Liver (tissue), 8 donors: ENCODE measurements at regions not wholly inside any gene's neighbourhood (a gene's known extent, or its start where the extent isn't known, plus 50 kb on each side); places are given as distances from the start of the nearest gene placed in this dataset.

Experiments used
- DNase-seq: peaks from one replicate; pipeline ENCODE4 v3.0.0-alpha.2; 2017; ENCODE audit warnings: low spot score
- H3K27ac ChIP-seq, 2 donors: one replicate each; pipeline ENCODE4 v1.7.0; 2013; ENCODE audit warnings: inconsistent platforms in 2 of 2, low read length in 2 of 2, control low read depth in 1 of 2, low read depth in 1 of 2, mild to moderate bottlenecking in 1 of 2
- H3K27me3 ChIP-seq, 4 donors: one replicate each; pipeline versions ENCODE4 v1.6.1 to v1.7.0; 2013; ENCODE audit warnings: low read length in 3 of 4, inconsistent platforms in 1 of 4, mild to moderate bottlenecking in 1 of 4, moderate library complexity in 1 of 4; ENCODE audit not compliant: control insufficient read depth in 4 of 4, insufficient read depth in 4 of 4
- H3K36me3 ChIP-seq, 4 donors: one replicate each; pipeline versions ENCODE4 v1.6.1 to v1.7.0; 2013; ENCODE audit warnings: low read length in 3 of 4, mild to moderate bottlenecking in 3 of 4, low read depth in 1 of 4, moderate library complexity in 1 of 4; ENCODE audit not compliant: control insufficient read depth in 4 of 4, insufficient read depth in 3 of 4
- H3K4me1 ChIP-seq, 4 donors: one replicate each; pipeline versions ENCODE4 v1.6.1 to v1.7.0; 2013; ENCODE audit warnings: low read length in 3 of 4, mild to moderate bottlenecking in 3 of 4, moderate library complexity in 1 of 4; ENCODE audit not compliant: control insufficient read depth in 4 of 4, insufficient read depth in 4 of 4
- H3K4me3 ChIP-seq, 3 donors: one replicate each; pipeline versions ENCODE4 v1.6.1 to v1.7.0; 2013; ENCODE audit warnings: low read length in 3 of 3, control low read depth in 1 of 3, low read depth in 1 of 3, mild to moderate bottlenecking in 1 of 3
- H3K9ac ChIP-seq, 2 donors: one replicate each; pipeline ENCODE4 v1.7.0; 2013; ENCODE audit warnings: low read length in 2 of 2, mild to moderate bottlenecking in 2 of 2, moderate library complexity in 2 of 2, control low read depth in 1 of 2, low read depth in 1 of 2
- H3K9me3 ChIP-seq, 4 donors: one replicate each; pipeline versions ENCODE4 v1.6.1 to v1.7.0; 2013; ENCODE audit warnings: low read length in 3 of 4; ENCODE audit not compliant: control insufficient read depth in 4 of 4
- EGR1 ChIP-seq, 2 donors: IDR thresholded peaks; 2 replicates each; pipeline ENCODE4 v1.6.1; 2016 to 2018; ENCODE audit warnings: antibody characterized with exemption in 2 of 2, low read depth in 2 of 2
- FOXA1 ChIP-seq: IDR thresholded peaks from 2 replicates; pipeline ENCODE4 v1.6.1; 2016; ENCODE audit warnings: antibody characterized with exemption
- FOXA2 ChIP-seq: IDR thresholded peaks from 2 replicates; pipeline ENCODE4 v1.6.1; 2016; ENCODE audit warnings: antibody characterized with exemption
- GABPA ChIP-seq, 2 donors: IDR thresholded peaks in 1 of 2; conservative IDR thresholded peaks in 1 of 2; 2 replicates each; pipeline ENCODE4 v1.6.1; 2016; ENCODE audit warnings: antibody characterized with exemption in 2 of 2, mild to moderate bottlenecking in 1 of 2, moderate library complexity in 1 of 2
- HNF4A ChIP-seq, 2 donors: conservative IDR thresholded peaks; 2 replicates each; pipeline ENCODE4 v1.6.1; 2016; ENCODE audit warnings: antibody characterized with exemption in 2 of 2, mild to moderate bottlenecking in 2 of 2
- HNF4G ChIP-seq: IDR thresholded peaks from 2 replicates; pipeline ENCODE4 v1.6.1; 2016; ENCODE audit warnings: antibody characterized with exemption
- JUND ChIP-seq, 2 donors: IDR thresholded peaks; 2 replicates each; pipeline ENCODE4 v1.6.1; 2016; ENCODE audit warnings: antibody characterized with exemption in 2 of 2
- NR2F2 ChIP-seq: IDR thresholded peaks from 2 replicates; pipeline ENCODE4 v1.6.1; 2016; ENCODE audit warnings: antibody characterized with exemption
- RAD21 ChIP-seq, 2 donors: IDR thresholded peaks; 2 replicates each; pipeline ENCODE4 v1.6.1; 2016; ENCODE audit warnings: antibody characterized with exemption in 2 of 2, mild to moderate bottlenecking in 2 of 2
- RXRA ChIP-seq, 2 donors: IDR thresholded peaks; 2 replicates each; pipeline ENCODE4 v1.6.1; 2017 to 2018; ENCODE audit warnings: antibody characterized with exemption in 2 of 2, mild to moderate bottlenecking in 1 of 2
- SP1 ChIP-seq: IDR thresholded peaks from 2 replicates; pipeline ENCODE4 v1.6.1; 2018; ENCODE audit warnings: antibody characterized with exemption, mild to moderate bottlenecking
- TAF1 ChIP-seq: conservative IDR thresholded peaks from 2 replicates; pipeline ENCODE4 v1.6.1; 2016; ENCODE audit warnings: antibody characterized with exemption, mild to moderate bottlenecking
- YY1 ChIP-seq: IDR thresholded peaks from 2 replicates; pipeline ENCODE4 v1.6.1; 2016; ENCODE audit warnings: antibody characterized with exemption, mild to moderate bottlenecking
- WGBS: extraction: QIAGEN DNeasy Blood & Tissue Kit; methylation state at CpG from one replicate; pipeline ENCODE4 v1.1.7; 2013; 5-methylcytosine and 5-hydroxymethylcytosine counted together
- TF ChIP-seq, protein P1 (sequence below): IDR thresholded peaks from 2 replicates; pipeline ENCODE4 v1.6.1; 2016; ENCODE audit warnings: antibody characterized with exemption
- TF ChIP-seq, protein P2 (sequence below): IDR thresholded peaks from 2 replicates; pipeline ENCODE4 v1.6.1; 2016; ENCODE audit warnings: antibody characterized with exemption
- TF ChIP-seq, protein P3 (sequence below): IDR thresholded peaks from 2 replicates; pipeline ENCODE4 v1.6.1; 2016; ENCODE audit warnings: antibody characterized with exemption, mild to moderate bottlenecking
- TF ChIP-seq, protein P4 (sequence below): IDR thresholded peaks from 2 replicates; pipeline ENCODE4 v1.6.1; 2016; ENCODE audit warnings: antibody characterized with exemption
- TF ChIP-seq, protein P5 (sequence below): fragments of 150-350 bp; IDR thresholded peaks from 2 replicates; pipeline ENCODE4 v1.5.1; 2017; ENCODE audit warnings: improper control_type of control experiment, low read depth, low read length; ENCODE audit not compliant: missing input control
- donor health status: healthy.
- donor health status: healthy.
- donor health status: healthy.
- donor health status: healthy.
- donor health status: healthy.

DNA sequence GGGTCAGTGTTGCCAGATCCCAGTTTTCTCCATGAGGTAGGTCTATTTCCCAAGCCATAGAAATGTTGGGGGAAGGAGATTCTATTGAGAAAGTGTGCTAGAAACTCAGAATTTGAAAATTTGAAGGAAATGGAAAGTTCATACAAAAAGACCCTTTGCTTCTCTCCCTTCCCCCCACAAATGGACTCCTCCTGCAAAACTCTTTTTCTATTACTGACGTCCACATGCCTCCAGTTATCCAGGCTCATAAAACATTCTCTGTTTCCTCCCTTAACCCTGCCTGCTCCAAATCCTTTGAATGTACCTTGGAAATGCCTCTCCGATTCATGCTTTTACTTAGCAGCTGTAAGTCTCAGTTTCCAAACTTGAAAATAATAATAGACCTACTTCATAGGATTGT is 237.5 kb upstream of the TNP1 start:
- no peaks in the 10 kb centered on the region for H3K9me3 ChIP-seq
- DNase-seq = no peak
- H3K27me3 ChIP-seq = no peaks in the 10 kb centered on the region
- no peak overlapping the region for H3K9ac ChIP-seq
- TF ChIP-seq, protein P1, sequence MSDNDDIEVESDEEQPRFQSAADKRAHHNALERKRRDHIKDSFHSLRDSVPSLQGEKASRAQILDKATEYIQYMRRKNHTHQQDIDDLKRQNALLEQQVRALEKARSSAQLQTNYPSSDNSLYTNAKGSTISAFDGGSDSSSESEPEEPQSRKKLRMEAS = no peak
- TF ChIP-seq FOXA2 (no peak), RXRA (IDR thresholded peaks at IDR 0.05) (no peak), YY1 (no peak), RAD21 (IDR thresholded peaks at IDR 0.05) (no peak), JUND (IDR thresholded peaks at IDR 0.05) (no peak), TAF1 (no peak), NR2F2 (no peak), FOXA1 (no peak), HNF4G (no peak), SP1 (no peak), EGR1 (IDR thresholded peaks at IDR 0.05; ENCODE audit: low read depth in 2 of 2) (no peak), HNF4A (conservative IDR thresholded peaks at IDR 0.05) (no peak), GABPA (IDR thresholded peaks at IDR 0.05 in 1 of 2, conservative IDR thresholded peaks at IDR 0.05 in 1 of 2) (no peak)
- TF ChIP-seq, protein P2, sequence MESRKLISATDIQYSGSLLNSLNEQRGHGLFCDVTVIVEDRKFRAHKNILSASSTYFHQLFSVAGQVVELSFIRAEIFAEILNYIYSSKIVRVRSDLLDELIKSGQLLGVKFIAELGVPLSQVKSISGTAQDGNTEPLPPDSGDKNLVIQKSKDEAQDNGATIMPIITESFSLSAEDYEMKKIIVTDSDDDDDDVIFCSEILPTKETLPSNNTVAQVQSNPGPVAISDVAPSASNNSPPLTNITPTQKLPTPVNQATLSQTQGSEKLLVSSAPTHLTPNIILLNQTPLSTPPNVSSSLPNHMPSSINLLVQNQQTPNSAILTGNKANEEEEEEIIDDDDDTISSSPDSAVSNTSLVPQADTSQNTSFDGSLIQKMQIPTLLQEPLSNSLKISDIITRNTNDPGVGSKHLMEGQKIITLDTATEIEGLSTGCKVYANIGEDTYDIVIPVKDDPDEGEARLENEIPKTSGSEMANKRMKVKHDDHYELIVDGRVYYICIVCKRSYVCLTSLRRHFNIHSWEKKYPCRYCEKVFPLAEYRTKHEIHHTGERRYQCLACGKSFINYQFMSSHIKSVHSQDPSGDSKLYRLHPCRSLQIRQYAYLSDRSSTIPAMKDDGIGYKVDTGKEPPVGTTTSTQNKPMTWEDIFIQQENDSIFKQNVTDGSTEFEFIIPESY = no peak
- TF ChIP-seq, protein P3, sequence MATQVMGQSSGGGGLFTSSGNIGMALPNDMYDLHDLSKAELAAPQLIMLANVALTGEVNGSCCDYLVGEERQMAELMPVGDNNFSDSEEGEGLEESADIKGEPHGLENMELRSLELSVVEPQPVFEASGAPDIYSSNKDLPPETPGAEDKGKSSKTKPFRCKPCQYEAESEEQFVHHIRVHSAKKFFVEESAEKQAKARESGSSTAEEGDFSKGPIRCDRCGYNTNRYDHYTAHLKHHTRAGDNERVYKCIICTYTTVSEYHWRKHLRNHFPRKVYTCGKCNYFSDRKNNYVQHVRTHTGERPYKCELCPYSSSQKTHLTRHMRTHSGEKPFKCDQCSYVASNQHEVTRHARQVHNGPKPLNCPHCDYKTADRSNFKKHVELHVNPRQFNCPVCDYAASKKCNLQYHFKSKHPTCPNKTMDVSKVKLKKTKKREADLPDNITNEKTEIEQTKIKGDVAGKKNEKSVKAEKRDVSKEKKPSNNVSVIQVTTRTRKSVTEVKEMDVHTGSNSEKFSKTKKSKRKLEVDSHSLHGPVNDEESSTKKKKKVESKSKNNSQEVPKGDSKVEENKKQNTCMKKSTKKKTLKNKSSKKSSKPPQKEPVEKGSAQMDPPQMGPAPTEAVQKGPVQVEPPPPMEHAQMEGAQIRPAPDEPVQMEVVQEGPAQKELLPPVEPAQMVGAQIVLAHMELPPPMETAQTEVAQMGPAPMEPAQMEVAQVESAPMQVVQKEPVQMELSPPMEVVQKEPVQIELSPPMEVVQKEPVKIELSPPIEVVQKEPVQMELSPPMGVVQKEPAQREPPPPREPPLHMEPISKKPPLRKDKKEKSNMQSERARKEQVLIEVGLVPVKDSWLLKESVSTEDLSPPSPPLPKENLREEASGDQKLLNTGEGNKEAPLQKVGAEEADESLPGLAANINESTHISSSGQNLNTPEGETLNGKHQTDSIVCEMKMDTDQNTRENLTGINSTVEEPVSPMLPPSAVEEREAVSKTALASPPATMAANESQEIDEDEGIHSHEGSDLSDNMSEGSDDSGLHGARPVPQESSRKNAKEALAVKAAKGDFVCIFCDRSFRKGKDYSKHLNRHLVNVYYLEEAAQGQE = no peak
- TF ChIP-seq, protein P4, sequence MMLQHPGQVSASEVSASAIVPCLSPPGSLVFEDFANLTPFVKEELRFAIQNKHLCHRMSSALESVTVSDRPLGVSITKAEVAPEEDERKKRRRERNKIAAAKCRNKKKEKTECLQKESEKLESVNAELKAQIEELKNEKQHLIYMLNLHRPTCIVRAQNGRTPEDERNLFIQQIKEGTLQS = no peak
- TF ChIP-seq, protein P5, sequence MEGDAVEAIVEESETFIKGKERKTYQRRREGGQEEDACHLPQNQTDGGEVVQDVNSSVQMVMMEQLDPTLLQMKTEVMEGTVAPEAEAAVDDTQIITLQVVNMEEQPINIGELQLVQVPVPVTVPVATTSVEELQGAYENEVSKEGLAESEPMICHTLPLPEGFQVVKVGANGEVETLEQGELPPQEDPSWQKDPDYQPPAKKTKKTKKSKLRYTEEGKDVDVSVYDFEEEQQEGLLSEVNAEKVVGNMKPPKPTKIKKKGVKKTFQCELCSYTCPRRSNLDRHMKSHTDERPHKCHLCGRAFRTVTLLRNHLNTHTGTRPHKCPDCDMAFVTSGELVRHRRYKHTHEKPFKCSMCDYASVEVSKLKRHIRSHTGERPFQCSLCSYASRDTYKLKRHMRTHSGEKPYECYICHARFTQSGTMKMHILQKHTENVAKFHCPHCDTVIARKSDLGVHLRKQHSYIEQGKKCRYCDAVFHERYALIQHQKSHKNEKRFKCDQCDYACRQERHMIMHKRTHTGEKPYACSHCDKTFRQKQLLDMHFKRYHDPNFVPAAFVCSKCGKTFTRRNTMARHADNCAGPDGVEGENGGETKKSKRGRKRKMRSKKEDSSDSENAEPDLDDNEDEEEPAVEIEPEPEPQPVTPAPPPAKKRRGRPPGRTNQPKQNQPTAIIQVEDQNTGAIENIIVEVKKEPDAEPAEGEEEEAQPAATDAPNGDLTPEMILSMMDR = no peak
- no peaks in the 10 kb centered on the region for H3K36me3 ChIP-seq
- no peak overlapping the region for H3K27ac ChIP-seq
- whole genome bisulfite sequencing = 80% methylated on average over 2 of the region's 2 CpGs
- no peak overlapping the region for H3K4me3 ChIP-seq
- H3K4me1 ChIP-seq = no peaks in the 10 kb centered on the region
